ENCODE measurements at regions not wholly inside any gene's neighbourhood (a gene's known extent, or its start where the extent isn't known, plus 50 kb on each side); places are given as distances from the start of the nearest gene placed in this dataset.

GRCh38 chr2:43010438-43011157 is 215.8 kb downstream of the ZFP36L2 start:
- 53 to 55% methylated on average over 5 of the region's 5 CpGs for WGBS, 2 donors
- Histone ChIP-seq H3K27me3 (no peaks in the 10 kb centered on the region), H3K4me3 (no peak overlapping the region), H3K9me3 (no peaks in the 10 kb centered on the region), H3K4me1 (peaks cover 0 to 28% (median 11%) of the 10 kb centered on the region in 3 donors), H3K27ac (peak overlapping the region in 3 of 4 donors; percentile 6 to 69 (median 59)), H3K36me3 (no peaks in the 10 kb centered on the region)
- peak in 2 of 6 donors; percentile 13 to 16 for DNase-seq
- intact Hi-C loops (cut with DNase I) = no loop called here
- TF ChIP-seq CTCF (IDR thresholded peaks at IDR 0.05) = no peak
- ATAC-seq = peak; percentile 49 to 80 (median 69)
- FAIRE-seq = no peak

GRCh38 chr2:43009448-43009847 is 217.0 kb downstream of the ZFP36L2 start:
- Histone ChIP-seq H3K4me3 (no peak overlapping the region), H3K9me3 (no peaks in the 10 kb centered on the region), H3K4me1 (peaks cover 7 to 39% (median 19%) of the 10 kb centered on the region in 3 donors), H3K27me3 (no peaks in the 10 kb centered on the region), H3K36me3 (no peaks in the 10 kb centered on the region), H3K27ac (no peak overlapping the region)
- no peak for FAIRE-seq
- ATAC-seq = no peak
- intact Hi-C loops (cut with DNase I) = no loop called here
- WGBS, 2 donors = 95 to 99% methylated on average over 5 of the region's 5 CpGs
- no peak for TF ChIP-seq CTCF (IDR thresholded peaks at IDR 0.05)
- DNase-seq = peak in 2 of 6 donors; percentile 6 to 11

GRCh38 chr2:43008388-43008787 is 216.0 kb upstream of the HAAO start:
- DNase-seq (peak in 2 of 6 donors; percentile 5 to 6), FAIRE-seq (no peak), ATAC-seq (no peak)
- 61 to 88% methylated on average over 4 of the region's 4 CpGs for WGBS, 2 donors
- Histone ChIP-seq H3K4me1 (peaks cover 10 to 41% (median 24%) of the 10 kb centered on the region in 3 donors), H3K27ac (no peak overlapping the region), H3K36me3 (no peaks in the 10 kb centered on the region), H3K4me3 (no peak overlapping the region), H3K27me3 (no peaks in the 10 kb centered on the region), H3K9me3 (no peaks in the 10 kb centered on the region)
- intact Hi-C loops (cut with DNase I) = no loop called here
- no peak for TF ChIP-seq CTCF (IDR thresholded peaks at IDR 0.05)

GRCh38 chr2:43007901-43008300 is 215.5 kb upstream of the HAAO start:
- no peak overlapping the region for H3K4me3 ChIP-seq
- no peak overlapping the region for H3K27ac ChIP-seq
- no peak for FAIRE-seq
- H3K4me1 ChIP-seq = peaks cover 10 to 41% (median 28%) of the 10 kb centered on the region in 3 donors
- no peaks in the 10 kb centered on the region for H3K9me3 ChIP-seq
- no peaks in the 10 kb centered on the region for H3K27me3 ChIP-seq
- intact Hi-C loops (cut with DNase I) = no loop called here
- TF ChIP-seq CTCF (IDR thresholded peaks at IDR 0.05) = no peak
- no peaks in the 10 kb centered on the region for H3K36me3 ChIP-seq
- peak in 1 of 6 donors; percentile 4 for DNase-seq
- no peak for ATAC-seq
- 97 to 100% methylated on average over 2 of the region's 2 CpGs for WGBS, 2 donors

Measured in pancreas (tissue), 10 donors.